Naive thymus-derived CD4-positive, alpha-beta T cell (primary cell): ENCODE measurements at regions not wholly inside any gene's neighbourhood (a gene's known extent, or its start where the extent isn't known, plus 50 kb on each side); places are given as distances from the start of the nearest gene placed in this dataset.
"Not testable (repeated sequence)": the region's sequence is repeated elsewhere in the genome, so short reads cannot be mapped to it uniquely, and the experiment has no call there.

Experiments
- ATAC-seq: fragments of 150-1000 bp; cut with Tn5 transposase; 2 replicates; pipeline ENCODE4 v1.10.0; 2021; ENCODE audit warnings: mild to moderate bottlenecking, moderate library complexity
- CTCF ChIA-PET: fragments of 350-600 bp; sonication (Branson Sonifier 250); formaldehyde crosslinking; loops from one replicate; lab custom pipeline; 2021; ENCODE audit warnings: antibody characterized with exemption; lab: Charles Lee
- POLR2A ChIA-PET: fragments of 350-600 bp; sonication (Branson Sonifier 250); formaldehyde crosslinking; loops from one replicate; lab custom pipeline; 2021; ENCODE audit warnings: antibody characterized with exemption, inconsistent platforms; lab: Charles Lee
- DNase-seq, 9 donors: peaks; one replicate each; pipeline versions ENCODE4 v3.0.0 to v3.0.0-alpha.2; 2020 to 2022; ENCODE audit warnings: mixed read lengths in 1 of 9
- H3K27ac ChIP-seq: one replicate; pipeline ENCODE4 v1.7.0; 2013; ENCODE audit warnings: mild to moderate bottlenecking, low read depth, low read length, moderate library complexity
- H3K27me3 ChIP-seq, 2 donors: one replicate each; pipeline ENCODE4 v1.7.0; 2013; ENCODE audit warnings: low read length in 2 of 2, mild to moderate bottlenecking in 2 of 2, moderate library complexity in 2 of 2; ENCODE audit not compliant: control insufficient read depth in 2 of 2, insufficient read depth in 2 of 2
- H3K36me3 ChIP-seq, 3 experiments: 1 replicate in 2 of 3; 2 replicates in 1 of 3; pipeline ENCODE4 v1.7.0; 2013; ENCODE audit warnings: low read length in 3 of 3, mild to moderate bottlenecking in 3 of 3, moderate library complexity in 1 of 3; ENCODE audit not compliant: insufficient read depth in 3 of 3, control insufficient read depth in 2 of 3
- H3K4me1 ChIP-seq, 2 donors: one replicate each; pipeline ENCODE4 v1.7.0; 2013; ENCODE audit warnings: low read length in 2 of 2, mild to moderate bottlenecking in 2 of 2, moderate library complexity in 1 of 2; ENCODE audit not compliant: control insufficient read depth in 2 of 2, insufficient read depth in 2 of 2
- H3K4me3 ChIP-seq: 2 replicates; pipeline ENCODE4 v1.7.0; 2013; ENCODE audit warnings: mild to moderate bottlenecking, low read length
- H3K9me3 ChIP-seq, 3 experiments: 1 replicate in 2 of 3; 2 replicates in 1 of 3; pipeline ENCODE4 v1.7.0; 2013; ENCODE audit warnings: low read length in 3 of 3; ENCODE audit not compliant: control insufficient read depth in 2 of 3
- H3K27ac Mint-ChIP-seq, 9 donors: one replicate each; pipeline ENCODE4 v1.8.0; 2020 to 2022; ENCODE audit warnings: mixed read lengths in 9 of 9, mild to moderate bottlenecking in 8 of 9, moderate library complexity in 5 of 9, inconsistent platforms in 2 of 9
- H3K27me3 Mint-ChIP-seq, 5 donors: one replicate each; pipeline ENCODE4 v1.8.0; 2021 to 2022; ENCODE audit warnings: mixed read lengths in 5 of 5, mild to moderate bottlenecking in 1 of 5
- H3K36me3 Mint-ChIP-seq, 5 donors: one replicate each; pipeline ENCODE4 v1.8.0; 2020 to 2022; ENCODE audit warnings: mixed read lengths in 5 of 5, mild to moderate bottlenecking in 3 of 5, inconsistent platforms in 1 of 5
- H3K4me1 Mint-ChIP-seq, 7 donors: one replicate each; pipeline ENCODE4 v1.8.0; 2020 to 2022; ENCODE audit warnings: mixed read lengths in 7 of 7, mild to moderate bottlenecking in 3 of 7, inconsistent platforms in 1 of 7
- H3K4me3 Mint-ChIP-seq, 10 donors: one replicate each; pipeline ENCODE4 v1.8.0; 2020 to 2022; ENCODE audit warnings: mild to moderate bottlenecking in 10 of 10, mixed read lengths in 10 of 10, moderate library complexity in 6 of 10, inconsistent platforms in 2 of 10
- H3K9me3 Mint-ChIP-seq, 11 donors: one replicate each; pipeline ENCODE4 v1.8.0; 2020 to 2022; ENCODE audit warnings: mixed read lengths in 11 of 11, mild to moderate bottlenecking in 4 of 11, inconsistent platforms in 1 of 11, moderate library complexity in 1 of 11
- intact Hi-C, 2 donors: fragments of 100-400 bp; cut with micrococcal nuclease; formaldehyde crosslinking; loops; one replicate each; pipeline ENCODE4 v1.15.1; 2023

DNA sequence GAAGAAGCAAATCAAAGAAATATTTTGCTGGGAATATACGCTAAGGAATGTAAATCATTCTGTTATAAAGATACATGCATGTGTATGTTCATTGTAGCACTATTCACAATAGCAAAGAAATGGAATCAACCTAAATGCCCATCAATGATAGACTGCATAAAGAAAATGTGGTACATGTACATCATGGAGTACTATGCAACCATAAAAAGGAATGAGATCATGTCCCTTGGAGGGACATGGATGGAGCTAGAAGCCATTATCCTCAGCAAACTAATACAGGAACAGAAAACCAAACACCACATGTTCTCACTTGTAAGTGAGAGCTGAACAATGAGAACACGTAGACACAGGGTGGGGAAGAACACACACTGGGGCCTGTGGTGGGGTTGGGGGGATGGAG is 100.7 kb downstream of the FOXD2 start:
- H3K27ac Mint-ChIP-seq, DNase-seq, ATAC-seq, H3K27me3 ChIP-seq, intact Hi-C loops, CTCF ChIA-PET, H3K4me3 ChIP-seq, H3K36me3 ChIP-seq, H3K9me3 ChIP-seq, H3K36me3 Mint-ChIP-seq, H3K4me1 ChIP-seq, H3K27ac ChIP-seq, POLR2A ChIA-PET, H3K4me3 Mint-ChIP-seq: not testable (repeated sequence)
- Mint-ChIP-seq H3K4me1 (peaks cover 0 to 14% (median 10%) of the 10 kb centered on the region in 7 donors), H3K9me3 (peaks cover 0 to 13% (median 4%) of the 10 kb centered on the region in 11 donors), H3K27me3 (peaks cover 26 to 65% (median 53%) of the 10 kb centered on the region in 5 donors)

GRCh38 chr1:47541705-47542104 is 103.9 kb downstream of the FOXD2 start:
- H3K4me1 ChIP-seq, H3K36me3 Mint-ChIP-seq, H3K4me3 ChIP-seq, H3K4me1 Mint-ChIP-seq, CTCF ChIA-PET, H3K27ac ChIP-seq, H3K9me3 ChIP-seq, H3K36me3 ChIP-seq, DNase-seq, intact Hi-C loops, POLR2A ChIA-PET, H3K4me3 Mint-ChIP-seq, ATAC-seq, H3K27me3 ChIP-seq, H3K27ac Mint-ChIP-seq: not testable (repeated sequence)
- Mint-ChIP-seq H3K9me3 (peaks cover 0 to 16% (median 4%) of the 10 kb centered on the region in 11 donors), H3K27me3 (peaks cover 3 to 56% (median 41%) of the 10 kb centered on the region in 5 donors)

- not testable (repeated sequence) for H3K27me3 ChIP-seq
Measured at GRCh38 chr1:47543089-47543488, 105.2 kb downstream of the FOXD2 start.

DNA sequence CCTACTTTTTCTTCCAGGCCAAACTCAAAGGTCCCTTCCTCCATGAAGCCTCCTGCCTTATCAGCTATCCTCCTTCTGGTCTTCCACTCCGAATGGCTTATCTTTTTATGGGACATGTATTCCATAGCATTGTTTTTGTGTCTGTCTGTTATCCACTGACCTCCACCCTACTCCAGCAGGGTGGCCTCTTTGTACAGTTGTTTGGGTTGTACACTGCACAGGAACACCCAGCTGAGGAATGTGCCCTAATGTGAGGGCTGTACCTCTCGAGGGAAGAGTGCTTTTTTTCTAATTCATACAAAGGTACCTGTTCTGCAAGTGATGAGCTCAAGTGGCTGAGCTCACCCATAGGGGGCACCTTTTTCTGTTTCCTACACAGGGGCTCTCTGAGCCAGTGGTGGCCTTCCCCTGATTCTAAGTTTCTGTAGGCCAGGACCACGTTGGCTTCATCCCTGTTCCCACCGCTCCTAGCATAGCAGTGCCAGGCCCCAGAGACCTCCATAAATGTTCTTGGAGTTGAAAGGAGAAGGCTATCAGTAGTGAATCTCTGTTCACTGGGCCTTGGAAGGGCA is 108.2 kb downstream of the FOXD2 start:
- Histone ChIP-seq H3K9me3 (no peaks in the 10 kb centered on the region), H3K27me3 (no peaks in the 10 kb centered on the region), H3K4me3 (no peak overlapping the region), H3K4me1 (no peaks in the 10 kb centered on the region), H3K27ac (no peak overlapping the region), H3K36me3 (no peaks in the 10 kb centered on the region)
- peaks cover 0 to 1% (median 0%) of the 10 kb centered on the region in 7 donors for H3K4me1 Mint-ChIP-seq
- ATAC-seq (no peak), DNase-seq (no peak)
- H3K4me3 Mint-ChIP-seq = no peak overlapping the region
- CTCF ChIA-PET = no interaction called here
- peaks cover 0 to 43% (median 27%) of the 10 kb centered on the region in 5 donors for H3K27me3 Mint-ChIP-seq
- POLR2A ChIA-PET = no interaction called here
- intact Hi-C loops = no loop called here
- H3K9me3 Mint-ChIP-seq = peaks cover 0 to 16% (median 4%) of the 10 kb centered on the region in 11 donors
- no peak overlapping the region for H3K27ac Mint-ChIP-seq
- H3K36me3 Mint-ChIP-seq = no peaks in the 10 kb centered on the region

More at GRCh38 chr1:47543089-47543488, 105.2 kb downstream of the FOXD2 start:
- H3K9me3 ChIP-seq, H3K27ac ChIP-seq, H3K4me3 ChIP-seq, H3K27ac Mint-ChIP-seq, DNase-seq, ATAC-seq, H3K36me3 Mint-ChIP-seq, H3K4me1 ChIP-seq, intact Hi-C loops, H3K4me3 Mint-ChIP-seq, CTCF ChIA-PET, H3K4me1 Mint-ChIP-seq, POLR2A ChIA-PET, H3K36me3 ChIP-seq: not testable (repeated sequence)
- Mint-ChIP-seq H3K9me3 (peaks cover 0 to 16% (median 4%) of the 10 kb centered on the region in 11 donors), H3K27me3 (peaks cover 3 to 50% (median 39%) of the 10 kb centered on the region in 5 donors)

DNA sequence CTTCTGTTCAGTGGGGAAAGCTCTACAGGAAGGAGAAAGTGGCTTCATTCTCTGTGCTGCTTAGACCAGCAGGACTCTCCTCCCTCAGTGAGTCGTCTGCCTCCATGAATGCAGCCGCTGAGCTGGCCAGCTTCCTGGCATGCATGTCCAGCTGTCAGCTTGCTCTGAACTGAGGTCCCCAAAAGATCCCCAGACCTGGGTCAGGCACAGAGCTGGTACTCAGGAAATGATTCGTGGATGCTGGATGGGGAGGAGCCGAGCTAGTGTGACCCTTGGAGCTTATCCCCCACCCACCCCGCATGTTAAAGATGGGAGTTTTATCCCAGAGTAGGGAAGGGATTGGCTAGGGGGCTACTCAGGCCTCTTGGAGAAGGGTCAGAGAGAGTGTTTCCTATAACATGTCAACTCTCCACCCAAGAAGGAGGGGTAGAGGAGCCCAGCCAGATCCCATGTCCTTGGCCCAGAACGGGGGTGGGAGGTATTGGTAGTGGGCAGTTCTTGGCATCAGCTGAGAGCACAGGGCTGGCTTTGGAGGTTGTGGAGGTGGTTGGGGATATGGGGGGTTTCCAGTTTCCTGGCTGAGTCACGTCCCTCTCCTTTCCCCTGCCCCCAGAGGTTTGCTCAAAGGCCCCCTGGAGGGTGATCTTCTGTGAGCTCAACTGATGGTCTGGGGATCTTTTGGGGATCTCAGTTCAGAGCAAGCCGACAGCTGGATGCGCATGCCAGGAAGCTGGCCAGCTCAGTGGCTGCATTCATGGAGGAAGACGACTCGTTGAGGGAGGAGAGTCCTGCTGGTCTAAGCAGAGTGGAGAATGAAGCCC is 110.1 kb downstream of the FOXD2 start:
- H3K4me3 ChIP-seq = no peak overlapping the region
- Mint-ChIP-seq H3K4me3 (no peak overlapping the region), H3K27me3 (peaks cover 0 to 37% (median 20%) of the 10 kb centered on the region in 5 donors), H3K9me3 (peaks cover 0 to 4% (median 0%) of the 10 kb centered on the region in 11 donors), H3K4me1 (peaks cover 0 to 1% (median 0%) of the 10 kb centered on the region in 7 donors), H3K36me3 (no peaks in the 10 kb centered on the region), H3K27ac (no peak overlapping the region)
- DNase-seq = no peak
- H3K27ac ChIP-seq = no peak overlapping the region
- ChIA-PET POLR2A (no interaction called here), CTCF (interaction anchor here (1.1 kb wide), 1 partner anchor 373 kb away, joined by 3 read pairs; no protein-coding TSS in a partner anchor)
- H3K36me3 ChIP-seq = no peaks in the 10 kb centered on the region
- no peaks in the 10 kb centered on the region for H3K27me3 ChIP-seq
- intact Hi-C loops = no loop called here
- ATAC-seq = no peak
- H3K4me1 ChIP-seq = no peaks in the 10 kb centered on the region
- no peaks in the 10 kb centered on the region for H3K9me3 ChIP-seq

DNA sequence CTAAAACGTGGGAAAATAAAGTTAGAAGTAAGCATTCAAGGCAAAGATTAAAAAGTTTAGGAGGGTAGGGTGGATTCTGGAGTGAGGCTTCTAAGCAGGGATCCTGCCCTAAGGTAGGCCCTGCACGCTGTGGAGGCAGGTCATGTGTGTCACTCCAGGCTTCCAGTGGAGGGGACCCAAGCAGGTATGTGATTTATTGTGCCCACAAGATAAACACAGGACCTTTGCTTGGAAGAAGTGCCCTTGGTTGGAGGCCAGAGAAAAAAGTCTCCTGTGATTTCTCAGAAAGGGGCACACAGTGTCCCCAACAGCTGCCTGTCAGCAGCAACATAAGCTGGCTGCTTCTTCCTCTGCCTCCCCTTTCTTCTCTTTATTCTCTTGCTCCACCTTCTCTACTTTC is 110.8 kb downstream of the FOXD2 start:
- H3K36me3 ChIP-seq = no peaks in the 10 kb centered on the region
- POLR2A ChIA-PET = no interaction called here

More for the DNA sequence above, 110.8 kb downstream of the FOXD2 start:
- no peaks in the 10 kb centered on the region for H3K27me3 ChIP-seq
- no peak overlapping the region for H3K4me3 Mint-ChIP-seq
- no peak overlapping the region for H3K27ac Mint-ChIP-seq
- ATAC-seq (no peak), DNase-seq (no peak)
- no peaks in the 10 kb centered on the region for H3K36me3 Mint-ChIP-seq
- peaks cover 0 to 1% (median 0%) of the 10 kb centered on the region in 7 donors for H3K4me1 Mint-ChIP-seq
- peaks cover 0 to 1% (median 0%) of the 10 kb centered on the region in 11 donors for H3K9me3 Mint-ChIP-seq
- intact Hi-C loops = no loop called here
- no peak overlapping the region for H3K27ac ChIP-seq
- H3K4me3 ChIP-seq = no peak overlapping the region
- CTCF ChIA-PET = interaction anchor here (1.1 kb wide), 1 partner anchor 373 kb away, joined by 3 read pairs; no protein-coding TSS in a partner anchor
- no peaks in the 10 kb centered on the region for H3K9me3 ChIP-seq
- no peaks in the 10 kb centered on the region for H3K4me1 ChIP-seq
- peaks cover 0 to 37% (median 21%) of the 10 kb centered on the region in 5 donors for H3K27me3 Mint-ChIP-seq
